GM19328 (cell line): ENCODE measurements at regions not wholly inside any gene's neighbourhood (a gene's known extent, or its start where the extent isn't known, plus 50 kb on each side); places are given as distances from the start of the nearest gene placed in this dataset.
"Not testable (repeated sequence)": the region's sequence is repeated elsewhere in the genome, so short reads cannot be mapped to it uniquely, and the experiment has no call there.

Experiments used
- ATAC-seq: cut with Tn5 transposase; IDR thresholded peaks from one replicate; pipeline ENCODE4 v1.9.1; 2021; ENCODE audit warnings: mild to moderate bottlenecking, moderate library complexity; ENCODE audit not compliant: unreplicated experiment

GRCh38 chr6:27047725-27048124 lies 199.8 kb upstream of the PRSS16 start:
- not testable (repeated sequence) for ATAC-seq

- no peak for ATAC-seq
These were observed 197.4 kb upstream of the PRSS16 start for GRCh38 chr6:27049863-27050781.

- not testable (repeated sequence) for ATAC-seq
These were observed 195.3 kb upstream of the PRSS16 start for GRCh38 chr6:27052082-27052730.

GRCh38 chr6:27052731-27053082 lies 194.8 kb upstream of the PRSS16 start:
- no peak for ATAC-seq

GRCh38 chr6:27053738-27054137 lies 193.8 kb upstream of the PRSS16 start:
- no peak for ATAC-seq

GRCh38 chr6:27056615-27057014 lies 190.9 kb upstream of the PRSS16 start:
- no peak for ATAC-seq

GRCh38 chr6:27059621-27060425 lies 187.7 kb upstream of the PRSS16 start:
- ATAC-seq, result no peak

- no peak for ATAC-seq
These were observed 186.1 kb upstream of the PRSS16 start for GRCh38 chr6:27061235-27061993.

GRCh38 chr6:27062755-27063154 lies 184.7 kb upstream of the PRSS16 start:
- no peak for ATAC-seq

- ATAC-seq, result no peak
These were observed 182.3 kb upstream of the PRSS16 start for GRCh38 chr6:27065183-27065582.

GRCh38 chr6:27066381-27066780 lies 181.1 kb upstream of the PRSS16 start:
- ATAC-seq, result no peak

- ATAC-seq, result no peak
These were observed 180.7 kb upstream of the PRSS16 start for GRCh38 chr6:27066802-27067201.

GRCh38 chr6:27073441-27073840 lies 174.1 kb upstream of the PRSS16 start:
- ATAC-seq, result no peak

- no peak for ATAC-seq
These were observed 171.4 kb upstream of the PRSS16 start for GRCh38 chr6:27076116-27076515.

- peak; percentile 90 for ATAC-seq
These were observed 168.7 kb upstream of the PRSS16 start for GRCh38 chr6:27078734-27079357.

- no peak for ATAC-seq
These were observed 166.3 kb upstream of the PRSS16 start for GRCh38 chr6:27081188-27081587.

GRCh38 chr6:27081931-27082330 lies 165.6 kb upstream of the PRSS16 start:
- no peak for ATAC-seq

GRCh38 chr6:27088068-27088467 lies 159.4 kb upstream of the PRSS16 start:
- no peak for ATAC-seq

GRCh38 chr6:27091661-27092315 lies 155.7 kb upstream of the PRSS16 start:
- ATAC-seq, result no peak

- no peak for ATAC-seq
These were observed 155.2 kb upstream of the PRSS16 start for GRCh38 chr6:27092316-27092692.
